Stimulated activated CD4-positive, alpha-beta T cell treated with anti-CD3 and anti-CD28 coated beads, Interleukin-1b, Interleukin-23, amount 100 ng/mL, for 24 hours (primary cell): ENCODE measurements at regions not wholly inside any gene's neighbourhood (a gene's known extent, or its start where the extent isn't known, plus 50 kb on each side); places are given as distances from the start of the nearest gene placed in this dataset.

Experiments used
- DNase-seq, 4 experiments: peaks; one replicate each; pipeline ENCODE4 v3.0.0-alpha.2; 2020; ENCODE audit warnings: low read depth in 4 of 4, low spot score in 1 of 4

GRCh38 chr14:38105106-38105702 is 102.5 kb upstream of the SSTR1 start:
- no peak for DNase-seq

- DNase-seq = no peak
These were observed 100.5 kb upstream of the SSTR1 start for GRCh38 chr14:38107216-38107631.

GRCh38 chr14:38108681-38109080 is 99.0 kb upstream of the SSTR1 start:
- no peak for DNase-seq

GRCh38 chr14:38110258-38110657 is 97.4 kb upstream of the SSTR1 start:
- no peak for DNase-seq

GRCh38 chr14:38111046-38111445 is 96.7 kb upstream of the SSTR1 start:
- no peak for DNase-seq

GRCh38 chr14:38113546-38113945 is 94.2 kb upstream of the SSTR1 start:
- no peak for DNase-seq

GRCh38 chr14:38116895-38117294 is 90.8 kb upstream of the SSTR1 start:
- DNase-seq = no peak

GRCh38 chr14:38120109-38120508 is 87.6 kb upstream of the SSTR1 start:
- no peak for DNase-seq

- no peak for DNase-seq
These were observed 86.2 kb upstream of the SSTR1 start for GRCh38 chr14:38121320-38122020.

GRCh38 chr14:38122241-38122640 is 85.5 kb upstream of the SSTR1 start:
- no peak for DNase-seq

GRCh38 chr14:38124506-38124905 is 83.2 kb upstream of the SSTR1 start:
- no peak for DNase-seq

GRCh38 chr14:38125481-38126037 is 82.1 kb upstream of the SSTR1 start:
- DNase-seq = no peak

- DNase-seq = no peak
These were observed 80.3 kb upstream of the SSTR1 start for GRCh38 chr14:38127356-38127755.

GRCh38 chr14:38127784-38128183 is 79.9 kb upstream of the SSTR1 start:
- DNase-seq = no peak

- no peak for DNase-seq
These were observed 79.1 kb upstream of the SSTR1 start for GRCh38 chr14:38128640-38129039.

- DNase-seq = no peak
These were observed 78.5 kb upstream of the SSTR1 start for GRCh38 chr14:38129192-38129591.

- DNase-seq = peak in 1 of 4 experiments; percentile 2
These were observed 78.0 kb upstream of the SSTR1 start for GRCh38 chr14:38129705-38130104.

GRCh38 chr14:38134416-38135030 is 73.2 kb upstream of the SSTR1 start:
- no peak for DNase-seq

GRCh38 chr14:38135106-38135867 is 72.4 kb upstream of the SSTR1 start:
- DNase-seq = no peak

- no peak for DNase-seq
These were observed 70.7 kb upstream of the SSTR1 start for GRCh38 chr14:38137005-38137404.

GRCh38 chr14:38138473-38139138 is 69.1 kb upstream of the SSTR1 start:
- no peak for DNase-seq
